ENCODE measurements at regions not wholly inside any gene's neighbourhood (a gene's known extent, or its start where the extent isn't known, plus 50 kb on each side); places are given as distances from the start of the nearest gene placed in this dataset.

DNA sequence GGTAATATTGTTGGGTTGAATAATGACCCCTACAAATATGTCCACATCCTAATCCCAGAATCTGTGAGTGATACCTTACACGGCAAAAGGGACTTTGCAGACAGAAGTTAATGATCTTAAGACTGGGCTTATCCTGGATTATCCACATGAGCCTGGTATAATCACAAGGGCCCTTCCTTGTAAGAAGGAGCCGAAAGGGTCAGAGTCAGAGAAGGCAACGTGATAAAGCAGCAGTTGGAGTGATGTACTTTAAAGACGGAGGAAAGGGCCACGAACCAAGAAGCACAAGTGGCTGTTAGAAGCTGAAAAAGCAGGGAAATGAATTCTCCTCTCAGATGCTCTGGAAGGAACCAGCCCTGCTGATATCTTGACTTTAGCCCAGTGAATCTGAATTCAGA, 137.8 kb downstream of the UTP18 start:
- TF ChIP-seq, protein P1, sequence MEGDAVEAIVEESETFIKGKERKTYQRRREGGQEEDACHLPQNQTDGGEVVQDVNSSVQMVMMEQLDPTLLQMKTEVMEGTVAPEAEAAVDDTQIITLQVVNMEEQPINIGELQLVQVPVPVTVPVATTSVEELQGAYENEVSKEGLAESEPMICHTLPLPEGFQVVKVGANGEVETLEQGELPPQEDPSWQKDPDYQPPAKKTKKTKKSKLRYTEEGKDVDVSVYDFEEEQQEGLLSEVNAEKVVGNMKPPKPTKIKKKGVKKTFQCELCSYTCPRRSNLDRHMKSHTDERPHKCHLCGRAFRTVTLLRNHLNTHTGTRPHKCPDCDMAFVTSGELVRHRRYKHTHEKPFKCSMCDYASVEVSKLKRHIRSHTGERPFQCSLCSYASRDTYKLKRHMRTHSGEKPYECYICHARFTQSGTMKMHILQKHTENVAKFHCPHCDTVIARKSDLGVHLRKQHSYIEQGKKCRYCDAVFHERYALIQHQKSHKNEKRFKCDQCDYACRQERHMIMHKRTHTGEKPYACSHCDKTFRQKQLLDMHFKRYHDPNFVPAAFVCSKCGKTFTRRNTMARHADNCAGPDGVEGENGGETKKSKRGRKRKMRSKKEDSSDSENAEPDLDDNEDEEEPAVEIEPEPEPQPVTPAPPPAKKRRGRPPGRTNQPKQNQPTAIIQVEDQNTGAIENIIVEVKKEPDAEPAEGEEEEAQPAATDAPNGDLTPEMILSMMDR (IDR thresholded peaks at IDR 0.05): no peak
- TF ChIP-seq POLR2A (IDR thresholded peaks at IDR 0.05): no peak

Measured in uterus (tissue), 2 donors.